GM12891 (cell line): ENCODE measurements at regions not wholly inside any gene's neighbourhood (a gene's known extent, or its start where the extent isn't known, plus 50 kb on each side); places are given as distances from the start of the nearest gene placed in this dataset.

Experiments used
- DNase-seq: peaks from one replicate; pipeline ENCODE4 v3.0.0; 2011; ENCODE audit warnings: low spot score; ENCODE audit not compliant: insufficient read length
- FAIRE-seq: peaks from 2 replicates; lab custom pipeline; 2011; peaks lifted over from hg19 to GRCh38; lab: Jason Lieb, UNC
- PAX5 ChIP-seq: IDR thresholded peaks from 2 replicates; pipeline ENCODE4 v1.6.1; 2011; ENCODE audit warnings: low read length, moderate library complexity, mild to moderate bottlenecking; ENCODE audit not compliant: insufficient read depth, severe bottlenecking
- POLR2A ChIP-seq: IDR thresholded peaks from 2 replicates; pipeline ENCODE4 v1.6.1; 2011; ENCODE audit warnings: low read depth, low read length, control low read depth
- POLR2AphosphoS5 ChIP-seq: IDR thresholded peaks from 2 replicates; pipeline ENCODE4 v1.6.1; 2011; ENCODE audit warnings: low read depth, low read length, control low read depth
- POU2F2 ChIP-seq: IDR thresholded peaks from 2 replicates; pipeline ENCODE4 v1.6.1; 2011; ENCODE audit warnings: low read depth, mild to moderate bottlenecking, control low read depth, low read length, moderate library complexity
- SPI1 ChIP-seq: IDR thresholded peaks from 2 replicates; pipeline ENCODE4 v1.6.1; 2011; ENCODE audit warnings: low read depth, low read length, control low read depth
- TAF1 ChIP-seq: IDR thresholded peaks from 2 replicates; pipeline ENCODE4 v1.6.1; 2011; ENCODE audit warnings: low read depth, low read length, control low read depth

- TF ChIP-seq POU2F2, result no peak
- no peak for TF ChIP-seq PAX5
- TF ChIP-seq POLR2AphosphoS5, result no peak
- no peak for TF ChIP-seq SPI1
- no peak for TF ChIP-seq TAF1
- TF ChIP-seq POLR2A, result no peak
- no peak for DNase-seq
- FAIRE-seq, result no peak
These were observed 97.7 kb upstream of the BACE2 start for GRCh38 chr21:41070284-41070683.

- DNase-seq (no peak), FAIRE-seq (no peak)
- TF ChIP-seq SPI1 (no peak), TAF1 (no peak), PAX5 (no peak), POLR2A (no peak), POU2F2 (no peak), POLR2AphosphoS5 (no peak)
These were observed 96.4 kb upstream of the BACE2 start for GRCh38 chr21:41071258-41072171.

GRCh38 chr21:41073558-41073957 is 94.4 kb upstream of the BACE2 start:
- TF ChIP-seq TAF1, result no peak
- no peak for TF ChIP-seq PAX5
- TF ChIP-seq POLR2AphosphoS5, result no peak
- TF ChIP-seq SPI1, result no peak
- no peak for DNase-seq
- FAIRE-seq, result no peak

- DNase-seq (no peak), FAIRE-seq (no peak)
- TF ChIP-seq POLR2AphosphoS5 (no peak), POU2F2 (no peak), POLR2A (no peak), SPI1 (no peak), PAX5 (no peak), TAF1 (no peak)
These were observed 93.4 kb upstream of the BACE2 start for GRCh38 chr21:41074396-41075184.

- no peak for DNase-seq
These were observed 92.3 kb upstream of the BACE2 start for GRCh38 chr21:41075656-41076055.

GRCh38 chr21:41076064-41076463 is 91.9 kb upstream of the BACE2 start:
- no peak for FAIRE-seq
- no peak for TF ChIP-seq POLR2A
- TF ChIP-seq PAX5, result no peak
- TF ChIP-seq POU2F2, result no peak
- no peak for TF ChIP-seq SPI1
- no peak for TF ChIP-seq POLR2AphosphoS5
- DNase-seq, result no peak

More at GRCh38 chr21:41075656-41076055, 92.3 kb upstream of the BACE2 start:
- TF ChIP-seq POLR2AphosphoS5, result no peak
- no peak for TF ChIP-seq SPI1
- no peak for TF ChIP-seq TAF1
- no peak for TF ChIP-seq POU2F2
- FAIRE-seq, result no peak

- DNase-seq (no peak), FAIRE-seq (no peak)
- TF ChIP-seq POLR2AphosphoS5, result no peak
- no peak for TF ChIP-seq POU2F2
- no peak for TF ChIP-seq TAF1
- no peak for TF ChIP-seq SPI1
- TF ChIP-seq POLR2A, result no peak
- no peak for TF ChIP-seq PAX5
These were observed 88.8 kb upstream of the BACE2 start for GRCh38 chr21:41079159-41079558.

GRCh38 chr21:41080485-41081121 is 87.4 kb upstream of the BACE2 start:
- no peak for TF ChIP-seq TAF1
- TF ChIP-seq SPI1, result no peak
- no peak for TF ChIP-seq PAX5
- no peak for TF ChIP-seq POLR2AphosphoS5
- TF ChIP-seq POU2F2, result no peak
- TF ChIP-seq POLR2A, result no peak
- FAIRE-seq (no peak), DNase-seq (no peak)

GRCh38 chr21:41086569-41086968 is 81.4 kb upstream of the BACE2 start:
- TF ChIP-seq POLR2AphosphoS5, result no peak
- no peak for FAIRE-seq
- no peak for DNase-seq

- no peak for DNase-seq
- TF ChIP-seq POLR2A (no peak), PAX5 (no peak), TAF1 (no peak), POLR2AphosphoS5 (no peak), SPI1 (no peak)
- FAIRE-seq, result no peak
These were observed 77.0 kb upstream of the BACE2 start for GRCh38 chr21:41090981-41091380.
